H54 (cell line): ENCODE measurements at regions not wholly inside any gene's neighbourhood (a gene's known extent, or its start where the extent isn't known, plus 50 kb on each side); places are given as distances from the start of the nearest gene placed in this dataset.

Experiments used
- DNase-seq: peaks from one replicate; pipeline ENCODE4 v3.0.0; 2011; ENCODE audit warnings: low spot score, mixed read lengths; ENCODE audit not compliant: insufficient read length
- FAIRE-seq: peaks from 3 replicates; lab custom pipeline; 2011; peaks lifted over from hg19 to GRCh38; lab: Jason Lieb, UNC
- POLR2A ChIP-seq: IDR thresholded peaks from 2 replicates; pipeline ENCODE4 v1.6.1; 2011; ENCODE audit warnings: low read depth, mild to moderate bottlenecking, low read length

DNA sequence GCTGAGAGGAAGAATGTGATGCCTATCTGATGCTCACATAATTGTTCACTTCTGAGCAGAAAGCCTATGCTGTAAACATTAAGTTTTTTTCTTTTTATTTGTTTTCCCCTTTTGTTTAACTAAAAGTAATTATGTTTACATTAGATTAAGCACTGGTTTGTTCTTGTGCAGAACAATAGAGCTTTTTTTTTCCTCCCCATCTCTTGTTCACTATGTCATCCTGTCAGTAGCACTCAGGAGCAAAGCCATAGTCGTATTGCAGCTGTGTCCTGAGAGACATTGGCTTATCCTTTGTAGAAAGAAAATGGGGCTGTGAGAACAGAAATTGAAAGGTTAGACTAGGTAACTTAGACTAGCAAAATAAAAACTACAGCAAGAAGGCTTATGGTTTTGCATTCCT, 301.8 kb upstream of the RAG2 start:
- no peak for DNase-seq
- no peak for FAIRE-seq
- no peak for TF ChIP-seq POLR2A

- TF ChIP-seq POLR2A = no peak
- no peak for DNase-seq
- FAIRE-seq = no peak
These were observed 292.8 kb upstream of the RAG2 start for GRCh38 chr11:36890841-36891240.

- no peak for DNase-seq
- no peak for FAIRE-seq
- TF ChIP-seq POLR2A = no peak
These were observed 292.2 kb upstream of the RAG2 start for GRCh38 chr11:36890121-36890679.

- DNase-seq (no peak), FAIRE-seq (no peak)
- no peak for TF ChIP-seq POLR2A
These were observed 287.1 kb upstream of the RAG2 start for GRCh38 chr11:36885154-36885553.

DNA sequence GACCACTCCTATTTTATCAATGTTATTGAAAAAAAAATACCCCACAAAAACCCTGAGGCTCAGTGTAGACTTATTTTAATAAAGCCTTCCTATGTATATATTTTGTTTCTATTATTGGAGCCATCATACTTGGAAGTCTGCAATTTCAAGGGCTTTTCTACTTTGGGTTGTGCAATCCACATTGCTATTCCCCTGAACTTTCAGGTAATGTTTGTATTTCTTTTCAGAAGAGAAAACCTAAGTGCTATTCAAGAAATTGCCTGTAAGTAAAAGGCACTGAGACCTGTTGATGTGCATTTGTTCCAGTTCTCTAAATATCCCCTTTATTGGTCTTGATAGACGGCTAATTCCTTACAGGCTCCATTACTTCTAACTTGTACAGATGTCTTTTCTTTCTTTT, 280.7 kb upstream of the RAG2 start:
- TF ChIP-seq POLR2A = no peak
- FAIRE-seq (no peak), DNase-seq (no peak)

DNA sequence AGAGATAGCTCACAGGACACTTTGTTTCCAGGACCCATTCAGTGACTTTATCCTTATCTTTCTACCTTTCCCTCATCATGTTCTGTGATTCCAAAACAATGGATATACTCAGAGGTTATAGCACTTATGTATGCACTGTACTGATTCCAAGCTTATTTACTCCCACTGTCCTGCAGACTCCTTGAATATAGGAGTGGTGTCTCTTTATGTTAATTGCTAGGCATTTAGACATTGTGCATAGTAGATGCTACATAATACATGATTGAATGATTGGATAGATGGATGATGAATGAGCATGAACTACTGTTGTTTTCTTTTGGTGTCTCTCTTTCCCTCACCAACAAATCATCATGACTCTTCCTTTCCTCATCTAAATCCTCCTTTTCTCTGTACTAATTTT, 279.1 kb upstream of the RAG2 start:
- FAIRE-seq = no peak
- DNase-seq = no peak
- TF ChIP-seq POLR2A = no peak

DNA sequence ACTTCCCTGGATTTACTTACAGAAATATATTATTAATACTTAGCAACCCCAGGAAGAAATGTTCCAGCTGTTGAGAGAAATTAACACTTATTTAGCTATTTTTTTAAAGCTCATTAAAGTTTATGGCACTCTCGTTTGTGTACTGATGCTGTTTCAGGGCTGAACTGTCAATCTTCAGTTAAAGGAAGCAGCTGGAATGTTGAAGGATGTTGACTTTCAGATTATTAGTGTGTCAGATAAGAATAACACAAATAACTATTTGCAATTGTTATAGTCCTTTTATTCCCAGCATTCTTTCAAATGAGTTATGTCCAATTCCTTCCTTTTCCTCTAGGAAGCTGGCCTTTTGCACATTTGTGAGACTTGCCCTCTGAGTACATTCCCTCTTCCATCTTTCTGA, 278.2 kb upstream of the RAG2 start:
- FAIRE-seq (no peak), DNase-seq (no peak)
- no peak for TF ChIP-seq POLR2A

DNA sequence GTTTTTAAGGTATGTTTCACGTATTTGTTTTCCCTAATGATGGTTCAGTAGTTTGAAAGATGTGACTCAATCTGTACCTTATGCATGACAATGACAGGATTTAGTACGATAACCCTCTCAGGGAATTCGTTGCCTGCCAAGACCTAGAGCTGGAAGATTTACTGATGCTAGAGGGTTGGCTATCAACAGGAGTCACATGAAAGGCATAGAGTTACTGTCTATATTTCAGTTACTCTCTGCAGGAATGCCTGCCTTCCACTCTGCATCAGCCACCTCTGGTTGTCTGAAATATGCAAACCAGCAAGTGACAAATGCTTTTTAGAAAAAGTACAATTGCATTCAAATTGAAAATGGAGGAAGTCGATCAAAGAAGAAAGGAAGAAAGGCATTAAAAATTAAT, 276.3 kb upstream of the RAG2 start:
- FAIRE-seq = no peak
- no peak for DNase-seq
- no peak for TF ChIP-seq POLR2A

GRCh38 chr11:36870361-36870760, 272.3 kb upstream of the RAG2 start:
- no peak for TF ChIP-seq POLR2A
- no peak for DNase-seq
- no peak for FAIRE-seq

DNA sequence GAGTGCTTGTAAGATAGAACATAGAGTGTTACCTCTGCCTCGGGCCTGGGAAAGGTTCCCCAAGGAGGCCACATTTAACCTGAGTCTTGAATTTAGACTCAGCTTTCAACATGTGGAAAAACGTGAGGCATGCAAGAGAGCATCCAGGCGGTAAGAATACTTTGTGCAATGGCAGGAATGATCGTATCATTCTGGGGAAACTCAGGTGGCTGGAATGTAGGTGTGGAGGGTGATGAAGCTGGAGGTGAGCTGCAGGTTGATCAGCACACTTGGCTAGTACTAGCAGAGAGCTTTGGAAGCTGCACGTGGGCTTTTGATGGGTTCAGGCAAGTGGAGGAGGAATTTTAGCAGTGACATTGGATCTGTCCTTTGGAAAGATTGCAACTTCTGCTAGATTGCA, 270.3 kb upstream of the RAG2 start:
- FAIRE-seq = no peak
- no peak for DNase-seq

DNA sequence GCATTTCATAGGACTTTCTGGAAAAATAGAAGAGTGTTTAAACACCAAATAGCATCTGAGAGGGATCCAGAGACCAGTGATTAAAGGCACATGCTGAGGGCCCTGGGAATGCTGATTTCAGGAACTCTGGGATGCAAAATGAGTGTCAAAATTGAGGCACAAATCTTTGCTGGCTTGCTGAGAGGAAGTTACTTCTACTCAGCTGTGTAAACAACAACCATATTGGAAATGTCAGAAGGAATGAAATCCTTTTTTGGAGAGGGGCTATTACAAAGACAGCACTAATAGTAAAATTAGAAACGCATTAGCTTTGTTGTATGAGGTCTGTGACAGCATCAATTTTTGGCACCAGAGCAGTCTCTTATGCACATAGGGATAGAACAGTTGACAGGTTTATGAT, 267.8 kb upstream of the RAG2 start:
- DNase-seq (no peak), FAIRE-seq (no peak)
- TF ChIP-seq POLR2A = no peak

More for the DNA sequence above, 270.3 kb upstream of the RAG2 start:
- TF ChIP-seq POLR2A = no peak

- TF ChIP-seq POLR2A = no peak
- FAIRE-seq (no peak), DNase-seq (no peak)
These were observed 256.8 kb upstream of the RAG2 start for GRCh38 chr11:36854875-36855274.

DNA sequence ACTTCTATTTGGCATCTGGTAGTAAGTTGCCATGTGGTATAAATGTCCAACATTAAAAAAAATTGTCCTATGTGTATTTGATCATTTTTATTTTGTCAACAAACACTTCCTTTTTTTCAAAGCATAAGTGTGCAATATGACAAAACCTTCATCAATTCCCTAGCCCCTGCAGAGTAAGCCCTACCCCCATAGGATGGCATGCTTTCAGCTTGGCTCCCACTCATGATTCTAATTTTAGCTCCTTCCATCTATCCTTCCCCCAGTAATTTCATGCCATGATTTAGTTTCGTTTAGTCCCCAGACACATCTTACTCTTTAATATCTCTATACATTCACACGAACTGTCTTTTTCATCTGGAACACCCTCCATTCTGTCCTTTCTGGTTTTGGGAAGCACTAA, 250.6 kb upstream of the RAG2 start:
- DNase-seq (no peak), FAIRE-seq (no peak)
- no peak for TF ChIP-seq POLR2A

GRCh38 chr11:36840378-36840777, 242.3 kb upstream of the RAG2 start:
- DNase-seq (no peak), FAIRE-seq (no peak)
- no peak for TF ChIP-seq POLR2A

- DNase-seq = no peak
- TF ChIP-seq POLR2A = no peak
- no peak for FAIRE-seq
These were observed 239.9 kb upstream of the RAG2 start for GRCh38 chr11:36837831-36838437.
